ENCODE measurements at regions not wholly inside any gene's neighbourhood (a gene's known extent, or its start where the extent isn't known, plus 50 kb on each side); places are given as distances from the start of the nearest gene placed in this dataset.

- Histone ChIP-seq H3K4me2 (ENCODE audit: low read length) (no peak overlapping the region), H3F3A (ENCODE audit: insufficient read depth, low read length, poor library complexity, severe bottlenecking) (no peaks in the 10 kb centered on the region)
These were observed 384.0 kb downstream of the SHANK2 start for GRCh38 chr11:70868341-70868885.

GRCh38 chr11:70869054-70869453 lies 383.3 kb downstream of the SHANK2 start:
- Histone ChIP-seq H3K27ac (ENCODE audit: low read length) (no peak overlapping the region), H2AFZ (ENCODE audit: low read depth, low read length) (no peak overlapping the region), H3K36me3 (ENCODE audit: insufficient read depth, low read length) (no peaks in the 10 kb centered on the region), H4K20me1 (ENCODE audit: insufficient read depth) (no peaks in the 10 kb centered on the region), H3K79me2 (replicated peaks; ENCODE audit: insufficient read depth, low read length) (no peaks in the 10 kb centered on the region), H3F3A (ENCODE audit: insufficient read depth, low read length, poor library complexity, severe bottlenecking) (no peaks in the 10 kb centered on the region), H3K9ac (ENCODE audit: low read length) (no peak overlapping the region), H3K4me2 (ENCODE audit: low read length) (no peak overlapping the region), H3K27me3 (ENCODE audit: insufficient read depth, low read depth, low read length) (no peaks in the 10 kb centered on the region), H3K9me2 (ENCODE audit: insufficient read depth, low read length) (no peaks in the 10 kb centered on the region), H3K4me3 (ENCODE audit: low read length) (no peak overlapping the region), H3K9me3 (ENCODE audit: low read length) (no peaks in the 10 kb centered on the region)
- TF ChIP-seq CTCF (IDR thresholded peaks at IDR 0.05; ENCODE audit: poor library complexity, severe bottlenecking) (no peak), TAF1 (IDR thresholded peaks at IDR 0.05; ENCODE audit: low read depth) (no peak), RAD21 (conservative IDR thresholded peaks at IDR 0.05) (no peak), EP300 (conservative IDR thresholded peaks at IDR 0.05; ENCODE audit: poor library complexity, severe bottlenecking) (no peak), EZH2 (IDR thresholded peaks at IDR 0.05; ENCODE audit: borderline replicate concordance, insufficient read depth, low read length, poor library complexity, severe bottlenecking) (no peak), MXI1 (conservative IDR thresholded peaks at IDR 0.05; ENCODE audit: poor library complexity, severe bottlenecking) (no peak), POLR2AphosphoS5 (IDR thresholded peaks at IDR 0.05) (no peak), SMC3 (conservative IDR thresholded peaks at IDR 0.05; ENCODE audit: poor library complexity) (no peak)

More at GRCh38 chr11:70868341-70868885, 384.0 kb downstream of the SHANK2 start:
- no peak overlapping the region for H3K9ac ChIP-seq (ENCODE audit: low read length)
- no peak overlapping the region for H2AFZ ChIP-seq (ENCODE audit: low read depth, low read length)
- H3K27me3 ChIP-seq (ENCODE audit: insufficient read depth, low read depth, low read length), result no peaks in the 10 kb centered on the region
- no peaks in the 10 kb centered on the region for H3K79me2 ChIP-seq (replicated peaks; ENCODE audit: insufficient read depth, low read length)
- H3K9me2 ChIP-seq (ENCODE audit: insufficient read depth, low read length), result no peaks in the 10 kb centered on the region
- TF ChIP-seq MXI1 (conservative IDR thresholded peaks at IDR 0.05; ENCODE audit: poor library complexity, severe bottlenecking) (no peak), EP300 (conservative IDR thresholded peaks at IDR 0.05; ENCODE audit: poor library complexity, severe bottlenecking) (no peak), REST (IDR thresholded peaks at IDR 0.05; ENCODE audit: borderline replicate concordance) (no peak), TAF1 (IDR thresholded peaks at IDR 0.05; ENCODE audit: low read depth) (no peak), CTCF (IDR thresholded peaks at IDR 0.05; ENCODE audit: poor library complexity, severe bottlenecking) (no peak), EZH2 (IDR thresholded peaks at IDR 0.05; ENCODE audit: borderline replicate concordance, insufficient read depth, low read length, poor library complexity, severe bottlenecking) (no peak), POLR2AphosphoS5 (IDR thresholded peaks at IDR 0.05) (no peak), RAD21 (conservative IDR thresholded peaks at IDR 0.05) (no peak), SMC3 (conservative IDR thresholded peaks at IDR 0.05; ENCODE audit: poor library complexity) (no peak)
- H3K27ac ChIP-seq (ENCODE audit: low read length), result no peak overlapping the region
- H3K4me3 ChIP-seq (ENCODE audit: low read length), result no peak overlapping the region
- no peaks in the 10 kb centered on the region for H3K9me3 ChIP-seq (ENCODE audit: low read length)
- no peaks in the 10 kb centered on the region for H3K36me3 ChIP-seq (ENCODE audit: insufficient read depth, low read length)
- no peaks in the 10 kb centered on the region for H4K20me1 ChIP-seq (ENCODE audit: insufficient read depth)
